Fibroblast of skin of left biceps (primary cell): ENCODE measurements at regions not wholly inside any gene's neighbourhood (a gene's known extent, or its start where the extent isn't known, plus 50 kb on each side); places are given as distances from the start of the nearest gene placed in this dataset.

ENCODE experiments used
- DNase-seq, 2 experiments: peaks; one replicate each; pipeline ENCODE4 v3.0.0-alpha.2; 2013; ENCODE audit warnings: low read depth in 2 of 2

DNA sequence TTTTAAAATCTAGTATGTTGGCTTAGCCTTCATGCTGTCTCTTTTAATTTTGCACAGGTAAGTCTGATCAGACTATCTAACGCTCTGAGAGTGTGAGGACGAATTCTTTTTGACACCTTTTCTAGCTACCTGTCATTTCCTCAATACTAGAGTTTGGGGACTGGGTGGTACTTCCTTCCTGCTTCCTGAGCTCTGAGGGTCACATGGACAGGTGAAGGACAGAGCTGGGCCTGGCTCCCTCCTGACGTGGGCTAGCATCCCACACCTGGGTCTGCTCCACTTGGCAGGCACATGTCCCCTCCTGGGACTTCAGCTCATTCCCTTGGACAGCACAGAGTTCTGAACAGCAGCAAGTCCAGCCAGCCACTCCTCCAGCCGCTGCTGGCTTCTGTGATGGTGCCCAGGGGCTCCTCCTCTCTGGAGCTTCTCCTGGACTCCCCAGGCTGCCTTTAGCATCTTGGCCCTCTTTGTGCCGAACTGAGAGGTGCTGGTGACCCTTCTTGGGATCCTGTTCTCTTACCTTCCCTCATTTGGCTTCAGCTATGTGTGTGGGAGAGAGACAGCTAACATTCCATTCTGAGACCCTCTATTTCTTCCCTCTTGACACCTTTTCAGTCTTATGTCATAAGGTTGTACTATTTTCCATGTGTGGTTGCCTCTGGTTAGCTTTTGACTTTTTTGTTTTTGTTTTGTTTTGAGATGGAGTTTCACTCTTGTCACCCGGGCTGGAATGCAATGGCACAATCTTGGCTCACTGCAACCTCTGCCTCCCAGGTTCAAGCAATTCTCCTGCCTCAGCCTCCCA lies 106.9 kb downstream of the B3GNT2 start:
- DNase-seq, result no peak

DNA sequence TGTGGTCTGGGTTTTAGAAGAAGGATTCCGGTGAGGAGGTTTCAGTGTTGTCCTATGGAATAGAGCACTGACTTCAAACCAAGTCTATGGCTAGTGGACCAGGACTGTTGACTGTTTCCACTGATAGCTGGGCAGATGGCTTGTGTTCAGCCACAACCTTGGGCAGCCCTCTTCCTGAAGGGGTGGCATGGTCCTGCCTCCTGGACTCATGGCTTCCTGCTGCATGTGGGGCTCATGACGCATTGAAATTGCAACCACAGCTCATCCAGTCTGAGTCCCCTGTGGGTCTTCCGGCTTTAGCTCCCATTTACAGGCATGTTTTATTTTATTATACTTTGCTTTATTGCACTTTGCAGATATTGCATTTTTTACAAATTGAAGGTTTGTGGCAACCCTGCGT lies 105.0 kb downstream of the B3GNT2 start:
- DNase-seq, result no peak

DNA sequence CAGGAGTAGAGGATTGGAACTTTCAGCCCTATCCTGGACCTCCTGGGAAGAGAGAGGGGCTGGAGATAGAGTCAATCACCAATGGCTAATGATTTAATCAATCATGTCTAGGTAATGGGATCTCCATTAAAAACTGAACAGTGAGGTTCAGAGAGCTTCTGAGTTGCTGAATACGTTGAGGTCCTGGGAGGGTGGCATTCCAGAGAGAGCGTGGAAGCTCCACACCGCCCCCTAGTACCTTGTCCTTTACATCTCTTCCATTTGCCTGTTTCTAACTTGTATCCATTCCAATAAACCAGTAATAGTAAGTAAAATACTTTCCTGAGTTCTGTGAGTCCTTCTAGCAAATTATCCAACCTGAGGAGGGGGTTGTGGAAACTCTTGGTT lies 101.7 kb downstream of the B3GNT2 start:
- DNase-seq, result no peak

DNA sequence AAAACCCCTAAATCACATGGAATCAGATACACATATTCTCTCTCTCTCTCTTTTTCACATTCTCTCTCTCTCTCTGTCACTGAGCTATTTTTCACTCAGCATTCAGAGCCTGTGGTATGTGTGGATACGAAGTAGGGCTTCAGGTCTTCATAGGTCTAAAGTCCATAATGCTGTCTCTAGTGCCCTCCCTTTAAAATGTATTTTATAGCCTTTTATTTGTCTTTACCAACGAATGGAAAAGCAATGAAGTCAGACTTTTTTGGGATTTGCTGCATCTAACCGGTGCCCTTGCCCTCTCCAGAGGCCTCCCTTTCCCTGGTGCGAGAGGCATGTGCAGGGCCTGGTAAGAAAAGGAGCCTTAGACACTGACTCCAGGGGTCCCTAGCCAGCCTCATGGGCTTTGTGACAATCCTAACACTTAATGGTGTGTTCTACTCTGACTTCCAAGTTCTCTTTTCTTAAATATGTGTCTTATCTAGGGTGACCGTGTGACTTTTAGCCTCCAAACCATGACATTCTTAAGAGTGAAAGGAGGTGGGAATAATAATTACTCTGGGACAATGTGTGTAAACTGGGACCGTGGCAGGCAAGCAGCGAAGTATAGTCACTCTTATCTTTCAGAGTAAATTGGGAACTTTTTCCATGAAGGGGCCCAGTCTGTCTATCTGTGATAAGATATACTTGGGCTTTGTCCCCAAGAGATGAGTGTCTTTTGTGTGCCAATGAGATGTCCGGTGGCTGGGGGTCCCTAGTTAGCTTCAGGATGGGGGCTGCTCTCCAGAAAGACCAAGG lies 101.1 kb downstream of the B3GNT2 start:
- no peak for DNase-seq

DNA sequence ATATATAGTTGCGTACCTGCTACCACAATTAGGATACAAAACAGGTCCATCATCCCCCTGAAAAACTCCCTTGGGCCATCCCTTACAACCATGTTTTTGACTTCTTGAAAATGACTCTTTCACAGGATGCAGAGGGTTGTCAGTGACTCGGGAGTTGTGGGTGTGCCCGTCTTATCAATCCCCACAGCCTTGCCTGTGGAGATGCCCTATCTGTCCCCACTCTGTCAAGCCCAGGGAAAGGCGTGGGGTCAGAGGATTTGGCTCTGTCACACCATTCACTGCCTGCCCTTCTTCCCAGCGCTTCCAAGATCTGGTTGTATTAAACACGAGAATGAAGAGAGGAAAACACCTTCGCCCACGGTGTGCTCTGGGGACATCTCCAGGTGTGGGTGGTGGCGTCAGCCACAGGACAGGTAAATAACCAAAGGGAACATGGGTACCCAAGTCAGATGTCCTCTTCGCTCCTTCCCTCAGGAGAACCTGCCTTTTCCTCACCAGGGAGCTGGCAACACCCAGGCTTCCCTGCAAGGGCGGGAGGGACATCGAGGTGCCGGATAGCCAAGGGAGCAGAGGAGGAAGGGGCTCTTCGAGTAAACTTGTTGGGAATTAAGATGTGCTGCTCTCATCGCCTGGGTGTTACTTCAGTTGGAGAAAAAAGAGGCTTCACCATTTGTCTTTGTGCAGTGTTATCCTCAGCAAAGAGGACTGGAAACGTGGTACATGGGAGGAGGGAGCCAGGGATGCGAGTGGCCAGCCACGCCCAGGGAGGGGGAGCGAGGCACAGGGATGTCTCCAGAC lies 100.3 kb downstream of the B3GNT2 start:
- no peak for DNase-seq

DNA sequence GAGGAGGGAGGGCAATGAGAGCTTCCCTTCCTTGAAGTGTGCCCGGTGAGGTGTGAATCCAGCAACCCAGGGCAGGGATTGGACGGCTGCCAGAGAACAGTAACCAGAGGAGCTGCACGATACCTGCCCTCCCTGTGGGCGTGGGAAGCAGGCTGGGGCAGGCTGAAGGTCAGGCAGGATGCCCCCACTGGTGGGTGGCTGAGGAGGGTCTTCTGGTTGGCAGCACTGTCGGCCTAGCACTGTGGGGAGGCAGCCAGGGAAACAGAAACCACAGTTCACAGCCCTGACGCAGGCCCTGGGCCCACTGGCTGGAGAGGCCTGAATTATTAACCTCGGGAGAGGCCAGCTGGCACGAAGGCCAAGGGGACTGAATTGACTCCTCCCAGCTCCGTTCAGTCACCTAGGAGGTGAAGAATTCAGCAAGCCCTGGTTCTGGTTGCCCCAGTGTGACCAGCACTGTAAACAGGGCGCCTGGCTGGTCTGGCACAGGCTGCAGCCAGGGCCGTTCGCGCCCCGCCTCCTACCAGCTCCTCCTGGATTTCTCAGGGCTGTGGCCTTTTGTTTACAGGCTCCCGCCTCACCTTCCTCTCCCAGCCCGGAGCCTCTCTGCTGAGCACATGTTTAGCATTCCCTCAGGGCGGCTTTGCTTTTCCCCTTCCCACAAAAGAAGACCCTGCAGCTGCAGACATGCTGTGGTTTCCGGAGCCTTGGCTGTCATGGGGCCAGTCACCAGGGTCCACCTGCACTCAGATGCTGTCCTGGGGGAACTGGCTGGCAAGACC lies 97.8 kb downstream of the B3GNT2 start:
- DNase-seq, result no peak

DNA sequence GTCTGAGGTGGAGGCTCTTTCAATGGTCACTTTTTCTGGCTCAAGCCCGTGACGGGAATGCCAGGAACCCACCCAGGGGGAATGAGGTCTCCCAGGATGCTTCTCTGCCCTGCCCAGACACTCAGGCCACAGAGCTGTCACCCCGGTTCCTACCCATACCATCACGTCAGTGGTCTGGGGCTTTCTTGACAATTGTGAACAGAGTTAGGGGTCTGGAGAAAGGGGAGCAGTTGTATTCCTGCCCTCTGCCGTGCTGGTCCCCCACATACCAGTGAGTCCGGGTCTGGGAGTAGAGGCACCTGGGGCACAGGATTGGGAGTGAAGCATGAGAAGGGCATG lies 97.2 kb downstream of the B3GNT2 start:
- DNase-seq, result no peak

DNA sequence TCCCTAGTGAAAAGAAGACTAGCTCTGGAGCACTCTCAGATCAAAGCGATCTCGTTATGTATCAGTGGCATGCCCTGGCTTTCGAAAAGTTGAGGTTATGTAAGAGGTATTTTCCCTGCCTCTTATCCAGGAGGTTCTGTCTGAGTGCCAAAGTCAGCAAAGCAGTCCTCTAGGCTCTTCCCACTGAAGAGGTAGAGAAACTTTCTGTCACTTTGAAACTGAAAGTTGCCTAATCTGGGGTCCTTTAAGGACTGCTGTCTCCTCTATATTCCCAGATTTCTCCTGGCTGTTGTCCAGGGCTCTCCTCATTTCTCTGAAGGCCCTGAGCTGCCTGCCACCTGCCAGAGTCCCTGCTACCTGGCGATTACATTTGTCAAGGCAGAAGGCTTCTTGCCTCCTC lies 96.3 kb downstream of the B3GNT2 start:
- no peak for DNase-seq

DNA sequence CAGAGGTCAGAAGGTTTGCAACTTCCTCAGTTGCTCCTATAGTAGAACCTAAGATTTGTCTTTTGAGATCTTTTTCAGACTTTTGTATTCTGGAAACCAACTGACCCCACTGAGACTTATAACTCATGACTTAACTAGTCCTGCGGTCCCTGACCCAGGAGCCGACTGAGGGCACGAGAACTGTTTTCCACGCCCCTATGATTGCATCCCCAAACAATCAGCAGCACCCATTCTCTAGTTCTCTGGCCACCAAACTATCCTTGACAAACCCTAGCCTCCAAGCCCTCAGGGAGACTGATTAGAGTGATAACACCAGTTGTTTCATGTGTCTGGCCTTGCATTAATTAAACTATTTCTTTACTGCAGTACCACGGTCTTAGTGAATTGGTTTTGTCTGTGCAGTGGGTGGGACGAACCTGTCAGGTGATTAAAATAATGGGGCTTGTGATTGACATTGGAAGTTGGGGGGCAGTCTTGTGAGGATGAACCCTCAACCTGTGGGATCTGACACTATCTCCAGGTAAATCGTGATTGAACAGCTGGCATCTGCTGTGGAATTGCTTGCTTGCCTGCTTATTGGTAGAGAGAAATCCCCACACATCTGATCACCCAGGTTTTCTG lies 95.7 kb downstream of the B3GNT2 start:
- no peak for DNase-seq

DNA sequence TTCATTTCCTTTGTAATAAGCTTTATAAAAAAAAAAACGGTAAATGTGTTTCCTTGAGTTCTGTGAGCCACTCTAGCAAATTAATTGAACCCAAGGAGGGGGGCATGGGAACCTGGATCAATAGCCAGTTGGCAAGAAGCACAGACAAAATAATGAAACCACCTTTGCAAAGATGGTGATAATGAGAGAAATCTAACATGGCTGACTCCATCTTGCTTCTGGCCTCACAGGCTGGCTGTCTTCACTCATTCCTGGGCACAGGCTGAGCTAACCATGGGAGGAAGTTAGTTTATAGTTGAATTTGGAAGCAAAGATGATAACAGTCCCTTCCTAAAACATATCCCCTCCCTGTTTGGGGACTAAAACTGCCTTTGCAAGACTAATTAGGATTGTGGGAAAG lies 95.1 kb downstream of the B3GNT2 start:
- no peak for DNase-seq

DNA sequence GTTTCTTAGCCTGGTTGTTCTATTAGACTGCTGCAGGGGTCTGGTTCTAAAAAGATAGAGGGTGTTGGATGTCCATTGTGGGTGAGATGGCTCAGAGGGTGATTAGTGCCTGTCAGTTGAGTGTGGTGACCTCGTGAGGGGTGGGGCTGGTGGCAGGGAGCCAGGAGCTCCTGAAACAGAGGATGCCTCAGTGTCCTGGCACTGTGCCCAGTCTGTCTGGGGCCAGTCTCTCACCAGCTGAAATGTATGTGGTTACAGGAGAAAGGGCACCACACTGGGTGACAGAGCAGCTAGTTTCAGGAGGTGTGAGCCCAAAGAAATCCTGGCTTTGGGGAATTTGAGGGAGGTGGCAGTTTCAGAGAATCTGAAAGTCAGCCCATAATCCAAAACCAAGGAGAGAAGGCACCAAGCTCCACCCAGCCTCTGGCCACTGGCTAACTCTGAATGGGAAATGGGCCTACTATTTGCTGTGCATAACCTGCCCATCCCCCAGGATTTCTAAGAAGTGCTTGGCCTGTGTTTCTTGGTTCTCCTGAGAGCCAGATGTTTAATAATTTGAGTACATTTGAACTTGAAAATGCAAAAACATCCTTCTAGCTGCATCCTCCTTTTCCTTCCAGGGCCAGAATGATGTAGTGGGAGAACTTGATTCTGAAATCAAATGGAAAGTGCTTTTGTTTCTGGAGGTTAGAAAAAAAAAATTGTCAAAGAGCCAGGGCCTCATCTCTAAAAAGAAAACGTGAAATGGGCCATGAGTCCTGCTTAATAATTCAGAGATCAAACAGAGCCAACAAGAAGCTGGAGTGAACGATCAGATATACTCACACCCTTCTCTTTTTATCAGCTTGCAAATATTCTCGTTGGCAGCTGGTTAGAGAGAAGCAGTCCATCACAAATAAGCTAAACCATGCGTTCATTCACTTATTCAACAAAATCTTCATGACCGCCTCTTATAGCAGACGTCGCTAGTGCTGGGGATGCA lies 92.3 kb downstream of the B3GNT2 start:
- DNase-seq, result no peak

DNA sequence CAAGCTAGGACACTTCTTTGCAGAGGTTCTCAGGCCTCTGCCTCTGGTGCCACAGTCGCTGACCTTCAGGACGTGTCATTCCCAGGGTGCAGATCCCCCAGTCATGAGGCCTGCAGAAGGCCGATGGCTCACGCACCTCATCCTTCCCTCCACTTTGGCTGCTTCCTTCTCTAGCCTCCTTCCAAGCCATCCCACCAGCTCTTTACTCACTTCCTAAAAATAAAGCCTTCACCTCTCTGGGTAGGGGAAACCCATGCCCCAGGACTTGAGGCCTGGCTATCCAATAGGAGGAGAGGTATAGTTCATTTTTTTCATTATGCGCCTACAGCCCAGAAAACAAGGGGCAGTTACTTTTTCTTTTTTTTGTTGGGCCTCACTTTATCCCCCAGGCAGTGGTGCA lies 91.4 kb downstream of the B3GNT2 start:
- DNase-seq, result no peak

DNA sequence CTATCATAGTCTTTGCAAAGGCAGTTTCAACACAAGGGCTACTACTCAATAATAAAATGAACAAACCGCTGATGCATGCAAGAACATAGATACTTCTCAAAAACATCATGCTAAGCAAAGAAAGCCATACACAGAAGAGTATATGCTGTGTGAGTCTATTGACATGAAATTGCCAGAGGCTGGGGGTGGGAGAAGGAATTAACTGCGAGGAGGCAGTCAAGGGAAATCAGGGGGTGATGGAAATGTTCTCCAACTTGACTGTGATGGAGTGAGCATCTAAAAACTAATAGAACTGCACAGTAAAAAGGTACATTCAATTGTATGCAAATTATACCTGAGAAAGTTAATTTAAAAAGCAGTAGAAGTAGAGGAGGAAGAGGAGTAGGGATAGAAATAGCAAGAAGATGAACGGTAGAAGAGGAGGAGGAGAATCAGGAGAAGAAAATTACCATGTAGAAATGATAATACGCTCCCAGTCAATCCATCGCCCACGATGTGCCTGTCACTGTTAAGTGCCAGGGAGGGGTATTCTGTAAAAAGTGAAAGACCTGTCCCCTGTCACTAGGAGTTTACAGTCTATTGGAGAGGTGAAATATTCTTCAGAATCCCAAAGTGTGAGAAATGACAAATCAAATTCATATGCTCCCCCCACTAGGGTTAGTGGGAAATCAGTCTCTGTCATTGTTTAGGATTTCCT lies 90.3 kb downstream of the B3GNT2 start:
- DNase-seq, result no peak

DNA sequence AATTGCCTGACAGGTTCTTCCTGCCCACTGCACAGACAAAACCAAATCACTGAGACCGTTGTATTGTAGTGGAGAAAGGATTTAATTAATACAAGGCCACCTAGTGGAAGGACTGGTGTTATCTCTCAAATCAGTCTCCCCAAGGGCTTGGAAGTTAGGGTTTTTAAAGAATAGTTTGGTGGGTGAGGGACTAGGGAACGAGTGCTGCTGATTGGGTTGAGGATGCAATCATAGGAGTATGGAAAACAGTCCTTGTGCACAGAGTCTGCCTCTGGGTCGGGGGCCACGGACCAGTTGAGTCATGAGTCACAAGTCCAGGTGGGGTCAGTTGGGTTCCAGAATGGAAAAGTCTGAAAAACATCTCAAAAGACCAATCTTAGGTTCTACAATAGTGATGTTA lies 89.1 kb downstream of the B3GNT2 start:
- DNase-seq, result no peak

DNA sequence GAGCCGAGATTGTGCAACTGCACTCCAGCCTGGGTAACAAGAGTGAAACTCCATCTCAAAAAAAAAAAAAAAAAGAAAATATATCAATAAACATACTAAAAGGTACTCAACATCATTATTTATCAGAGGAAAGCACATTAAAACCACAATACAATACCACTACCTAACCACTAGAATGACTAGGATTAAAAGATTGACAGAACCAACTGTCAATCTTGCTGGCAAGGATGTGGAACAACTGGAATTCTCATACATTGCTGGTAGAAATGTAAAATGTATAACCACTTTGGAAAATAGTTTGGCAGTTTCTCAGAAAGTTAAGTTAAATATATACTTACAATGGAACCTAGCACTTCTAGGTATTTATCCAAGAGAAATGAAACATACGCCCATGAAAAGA lies 88.6 kb downstream of the B3GNT2 start:
- no peak for DNase-seq

DNA sequence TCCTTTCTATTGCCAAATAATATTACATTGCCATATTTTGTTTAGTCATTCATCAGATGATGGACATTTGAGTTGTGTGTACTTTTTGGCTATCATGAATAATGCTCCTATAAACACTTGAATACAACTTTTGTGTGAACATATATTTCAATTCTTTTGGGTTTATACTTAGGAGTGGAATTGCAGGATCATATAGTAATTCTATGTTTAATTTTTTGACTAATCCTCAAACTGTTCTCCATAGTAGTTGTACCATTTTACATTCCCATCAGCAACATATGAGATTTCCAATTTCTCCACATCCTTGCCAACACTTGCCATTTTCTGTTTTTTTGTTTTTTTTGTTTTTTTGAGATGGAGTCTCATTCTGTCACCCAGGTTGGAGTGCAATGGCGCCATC lies 87.2 kb downstream of the B3GNT2 start:
- DNase-seq, result no peak

DNA sequence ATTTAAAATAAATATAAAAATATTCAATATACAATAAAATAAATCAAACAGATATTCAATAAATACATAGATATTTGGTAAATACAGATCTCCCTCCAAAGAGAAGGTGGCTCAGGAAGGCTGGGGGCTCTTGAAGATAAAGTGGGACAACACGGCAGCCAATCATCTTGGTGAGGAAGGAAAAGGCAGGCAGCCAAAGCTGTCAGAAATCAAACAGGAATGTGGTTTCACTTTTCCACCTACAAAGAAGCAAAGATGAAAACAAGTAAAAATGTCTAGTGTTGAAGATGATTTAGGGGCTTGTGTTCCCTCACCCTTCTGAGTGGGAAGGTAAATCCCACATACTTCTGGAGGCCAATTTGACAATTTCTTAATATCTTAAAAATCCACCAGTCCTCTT lies 85.7 kb downstream of the B3GNT2 start:
- DNase-seq, result no peak

DNA sequence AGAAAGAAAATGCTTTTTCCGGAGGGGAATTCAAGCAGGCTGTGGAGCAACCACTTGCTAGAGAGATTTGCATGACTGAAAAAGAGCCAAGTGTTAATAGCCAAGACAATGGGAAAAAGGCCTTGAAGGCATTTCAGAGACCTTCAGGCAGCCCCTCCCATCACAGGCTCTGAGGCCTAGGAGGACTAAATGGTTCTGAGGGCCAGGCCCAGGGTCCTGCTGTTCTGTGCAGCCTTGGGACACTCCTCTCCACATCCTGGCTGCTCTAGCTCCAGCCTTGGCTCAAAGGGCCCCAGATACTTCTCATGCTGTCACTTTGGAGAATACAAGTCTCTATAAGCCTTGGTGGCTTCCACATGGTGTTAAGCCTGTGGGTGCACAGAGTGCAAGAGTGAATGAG lies 81.8 kb downstream of the B3GNT2 start:
- no peak for DNase-seq
